ENCODE measurements at regions not wholly inside any gene's neighbourhood (a gene's known extent, or its start where the extent isn't known, plus 50 kb on each side); places are given as distances from the start of the nearest gene placed in this dataset.

DNA sequence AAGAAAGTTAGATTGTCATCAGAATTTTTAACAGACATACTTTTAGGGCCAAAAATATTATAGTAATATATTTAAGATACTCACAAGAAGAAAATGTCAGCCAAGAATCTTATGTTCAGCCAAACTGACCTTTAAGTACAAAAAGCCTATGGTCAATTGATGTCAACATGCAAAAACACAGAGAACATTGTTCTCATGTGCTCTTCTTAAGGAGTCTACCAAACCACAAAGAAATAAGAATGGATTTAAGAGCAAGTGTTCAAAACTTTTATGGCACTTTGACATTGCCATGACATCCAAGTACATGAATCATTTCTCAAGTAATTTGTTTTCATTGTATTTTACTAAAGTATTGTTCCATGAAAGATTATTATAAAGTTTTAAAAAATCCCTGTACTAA is 180.4 kb downstream of the TMEM26 start:
- TF ChIP-seq, protein P1, sequence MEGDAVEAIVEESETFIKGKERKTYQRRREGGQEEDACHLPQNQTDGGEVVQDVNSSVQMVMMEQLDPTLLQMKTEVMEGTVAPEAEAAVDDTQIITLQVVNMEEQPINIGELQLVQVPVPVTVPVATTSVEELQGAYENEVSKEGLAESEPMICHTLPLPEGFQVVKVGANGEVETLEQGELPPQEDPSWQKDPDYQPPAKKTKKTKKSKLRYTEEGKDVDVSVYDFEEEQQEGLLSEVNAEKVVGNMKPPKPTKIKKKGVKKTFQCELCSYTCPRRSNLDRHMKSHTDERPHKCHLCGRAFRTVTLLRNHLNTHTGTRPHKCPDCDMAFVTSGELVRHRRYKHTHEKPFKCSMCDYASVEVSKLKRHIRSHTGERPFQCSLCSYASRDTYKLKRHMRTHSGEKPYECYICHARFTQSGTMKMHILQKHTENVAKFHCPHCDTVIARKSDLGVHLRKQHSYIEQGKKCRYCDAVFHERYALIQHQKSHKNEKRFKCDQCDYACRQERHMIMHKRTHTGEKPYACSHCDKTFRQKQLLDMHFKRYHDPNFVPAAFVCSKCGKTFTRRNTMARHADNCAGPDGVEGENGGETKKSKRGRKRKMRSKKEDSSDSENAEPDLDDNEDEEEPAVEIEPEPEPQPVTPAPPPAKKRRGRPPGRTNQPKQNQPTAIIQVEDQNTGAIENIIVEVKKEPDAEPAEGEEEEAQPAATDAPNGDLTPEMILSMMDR (IDR thresholded peaks at IDR 0.05) = no peak
- TF ChIP-seq POLR2A (IDR thresholded peaks at IDR 0.05) = no peak
